GM21619 (cell line): ENCODE measurements at regions not wholly inside any gene's neighbourhood (a gene's known extent, or its start where the extent isn't known, plus 50 kb on each side); places are given as distances from the start of the nearest gene placed in this dataset.

ENCODE experiments used
- ATAC-seq: cut with Tn5 transposase; IDR thresholded peaks from one replicate; pipeline ENCODE4 v1.9.1; 2021; ENCODE audit not compliant: unreplicated experiment

GRCh38 chr3:152516216-152516615, 247.5 kb downstream of the MBNL1 start:
- no peak for ATAC-seq

- ATAC-seq = no peak
These were observed 248.8 kb downstream of the MBNL1 start for GRCh38 chr3:152517502-152517901.

GRCh38 chr3:152518346-152518745, 249.6 kb downstream of the MBNL1 start:
- no peak for ATAC-seq

GRCh38 chr3:152519376-152519775, 250.6 kb downstream of the MBNL1 start:
- peak; percentile 37 for ATAC-seq

- no peak for ATAC-seq
These were observed 253.3 kb downstream of the MBNL1 start for GRCh38 chr3:152522036-152522435.

GRCh38 chr3:152524198-152525140, 255.7 kb downstream of the MBNL1 start:
- ATAC-seq = peak; percentile 70

- ATAC-seq = no peak
These were observed 263.0 kb downstream of the MBNL1 start for GRCh38 chr3:152531717-152532116.

GRCh38 chr3:152538518-152538917, 269.8 kb downstream of the MBNL1 start:
- no peak for ATAC-seq

GRCh38 chr3:152539191-152539764, 270.5 kb downstream of the MBNL1 start:
- no peak for ATAC-seq

GRCh38 chr3:152540120-152540519, 271.4 kb downstream of the MBNL1 start:
- ATAC-seq = no peak

GRCh38 chr3:152547153-152547552, 278.4 kb downstream of the MBNL1 start:
- ATAC-seq = no peak

- ATAC-seq = no peak
These were observed 280.5 kb downstream of the MBNL1 start for GRCh38 chr3:152549263-152549662.

- ATAC-seq = peak; percentile 71
These were observed 281.6 kb downstream of the MBNL1 start for GRCh38 chr3:152550284-152550683.

GRCh38 chr3:152554980-152555379, 280.0 kb upstream of the P2RY1 start:
- no peak for ATAC-seq

- ATAC-seq = no peak
These were observed 279.2 kb upstream of the P2RY1 start for GRCh38 chr3:152555666-152556291.

- ATAC-seq = peak; percentile 72
These were observed 278.1 kb upstream of the P2RY1 start for GRCh38 chr3:152556731-152557254.

- ATAC-seq = peak; percentile 61
These were observed 277.5 kb upstream of the P2RY1 start for GRCh38 chr3:152557302-152557999.

- ATAC-seq = no peak
These were observed 276.5 kb upstream of the P2RY1 start for GRCh38 chr3:152558386-152558785.

GRCh38 chr3:152559246-152559645, 275.7 kb upstream of the P2RY1 start:
- ATAC-seq = no peak

GRCh38 chr3:152564459-152564858, 270.5 kb upstream of the P2RY1 start:
- no peak for ATAC-seq

GRCh38 chr3:152574461-152575079, 260.4 kb upstream of the P2RY1 start:
- peak; percentile 86 for ATAC-seq
